HFF-Myc (cell line): ENCODE measurements at regions not wholly inside any gene's neighbourhood (a gene's known extent, or its start where the extent isn't known, plus 50 kb on each side); places are given as distances from the start of the nearest gene placed in this dataset.

ENCODE experiments used
- DNase-seq: peaks from one replicate; pipeline ENCODE4 v3.0.0-alpha.2; 2011; ENCODE audit warnings: low read depth; ENCODE audit errors: extremely low read depth
- H3K4me3 ChIP-seq: replicated peaks from 2 replicates; pipeline ENCODE4 v1.5.1; 2011; ENCODE audit warnings: low read depth, mild to moderate bottlenecking, control low read depth, low read length
- CTCF ChIP-seq: IDR thresholded peaks from 2 replicates; pipeline ENCODE4 v1.5.1; 2012; ENCODE audit warnings: mild to moderate bottlenecking, low read depth, low read length, control low read depth; ENCODE audit errors: missing control alignments

GRCh38 chr18:75506913-75507312 is 79.4 kb upstream of the SMIM21 start:
- DNase-seq: no peak
- no peak for TF ChIP-seq CTCF

GRCh38 chr18:75504469-75504868 is 77.0 kb upstream of the SMIM21 start:
- no peak for DNase-seq
- no peak overlapping the region for H3K4me3 ChIP-seq
- TF ChIP-seq CTCF: no peak

More at GRCh38 chr18:75506913-75507312, 79.4 kb upstream of the SMIM21 start:
- H3K4me3 ChIP-seq: no peak overlapping the region

- DNase-seq: no peak
- no peak for TF ChIP-seq CTCF
- H3K4me3 ChIP-seq: no peak overlapping the region
These were observed 76.1 kb upstream of the SMIM21 start for GRCh38 chr18:75503615-75504014.

- no peak for DNase-seq
- TF ChIP-seq CTCF: no peak
- H3K4me3 ChIP-seq: no peak overlapping the region
These were observed 74.8 kb upstream of the SMIM21 start for GRCh38 chr18:75502286-75502685.

GRCh38 chr18:75500545-75500944 is 73.0 kb upstream of the SMIM21 start:
- TF ChIP-seq CTCF: no peak
- no peak for DNase-seq
- H3K4me3 ChIP-seq: no peak overlapping the region

GRCh38 chr18:75497576-75498235 is 70.2 kb upstream of the SMIM21 start:
- no peak overlapping the region for H3K4me3 ChIP-seq
- no peak for DNase-seq
- no peak for TF ChIP-seq CTCF

- no peak for TF ChIP-seq CTCF
- no peak for DNase-seq
- no peak overlapping the region for H3K4me3 ChIP-seq
These were observed 68.6 kb upstream of the SMIM21 start for GRCh38 chr18:75496151-75496550.
